Left ventricle myocardium inferior (tissue), 1 donor: ENCODE measurements at regions not wholly inside any gene's neighbourhood (a gene's known extent, or its start where the extent isn't known, plus 50 kb on each side); places are given as distances from the start of the nearest gene placed in this dataset.

ENCODE experiments used
- DNase-seq: peaks from one replicate; pipeline ENCODE4 v3.0.0-alpha.2; 2020
- H3K27ac ChIP-seq: fragments of 200-600 bp; replicated peaks from 2 replicates; pipeline ENCODE4 v1.8.0; 2021
- H3K27me3 ChIP-seq: fragments of 200-600 bp; 2 replicates; pipeline ENCODE4 v1.8.0; 2021; ENCODE audit warnings: low read depth
- H3K36me3 ChIP-seq: fragments of 200-600 bp; 2 replicates; pipeline ENCODE4 v1.8.0; 2021
- H3K4me1 ChIP-seq: fragments of 200-600 bp; 2 replicates; pipeline ENCODE4 v1.8.0; 2021
- H3K4me3 ChIP-seq: fragments of 200-600 bp; 2 replicates; pipeline ENCODE4 v1.8.0; 2021; ENCODE audit warnings: mild to moderate bottlenecking, moderate library complexity
- H3K9me3 ChIP-seq: fragments of 200-600 bp; replicated peaks from 2 replicates; pipeline ENCODE4 v1.8.0; 2021
- intact Hi-C: fragments of 100-400 bp; cut with micrococcal nuclease; formaldehyde crosslinking; loops from one replicate; pipeline ENCODE4 v1.11.0; 2022
- TF ChIP-seq, protein P1 (sequence below): fragments of 200-600 bp; IDR thresholded peaks from 2 replicates; pipeline ENCODE4 v1.8.0; 2021; ENCODE audit warnings: antibody characterized with exemption, mild to moderate bottlenecking, borderline replicate concordance
- donor health status: DM: no; HTN: yes; CAD: no; lungs with severe emphysema.

DNA sequence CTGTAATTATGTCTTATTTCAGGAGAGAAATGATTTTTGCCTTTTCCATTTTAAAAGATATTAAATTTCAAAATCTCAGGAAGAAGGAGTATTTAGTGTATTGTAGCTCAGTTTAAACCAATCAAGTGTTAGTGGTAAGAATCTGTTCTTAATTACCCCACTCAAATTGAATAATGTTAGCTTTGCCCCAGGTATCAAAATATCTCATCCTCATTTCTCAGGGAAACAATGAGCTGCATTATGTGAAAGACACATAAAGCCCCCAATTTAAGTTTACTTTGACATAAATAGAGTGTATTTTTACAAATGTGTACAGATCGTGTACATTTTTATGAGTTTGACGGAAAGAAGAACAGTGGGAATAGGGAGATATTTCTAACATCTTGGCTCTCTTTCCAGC, 317.4 kb upstream of the RARB start:
- H3K27ac ChIP-seq, result no peak overlapping the region
- no peaks in the 10 kb centered on the region for H3K36me3 ChIP-seq
- TF ChIP-seq, protein P1, sequence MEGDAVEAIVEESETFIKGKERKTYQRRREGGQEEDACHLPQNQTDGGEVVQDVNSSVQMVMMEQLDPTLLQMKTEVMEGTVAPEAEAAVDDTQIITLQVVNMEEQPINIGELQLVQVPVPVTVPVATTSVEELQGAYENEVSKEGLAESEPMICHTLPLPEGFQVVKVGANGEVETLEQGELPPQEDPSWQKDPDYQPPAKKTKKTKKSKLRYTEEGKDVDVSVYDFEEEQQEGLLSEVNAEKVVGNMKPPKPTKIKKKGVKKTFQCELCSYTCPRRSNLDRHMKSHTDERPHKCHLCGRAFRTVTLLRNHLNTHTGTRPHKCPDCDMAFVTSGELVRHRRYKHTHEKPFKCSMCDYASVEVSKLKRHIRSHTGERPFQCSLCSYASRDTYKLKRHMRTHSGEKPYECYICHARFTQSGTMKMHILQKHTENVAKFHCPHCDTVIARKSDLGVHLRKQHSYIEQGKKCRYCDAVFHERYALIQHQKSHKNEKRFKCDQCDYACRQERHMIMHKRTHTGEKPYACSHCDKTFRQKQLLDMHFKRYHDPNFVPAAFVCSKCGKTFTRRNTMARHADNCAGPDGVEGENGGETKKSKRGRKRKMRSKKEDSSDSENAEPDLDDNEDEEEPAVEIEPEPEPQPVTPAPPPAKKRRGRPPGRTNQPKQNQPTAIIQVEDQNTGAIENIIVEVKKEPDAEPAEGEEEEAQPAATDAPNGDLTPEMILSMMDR, result no peak
- no peaks in the 10 kb centered on the region for H3K27me3 ChIP-seq
- no peaks in the 10 kb centered on the region for H3K9me3 ChIP-seq
- H3K4me3 ChIP-seq, result no peak overlapping the region
- no peak for DNase-seq
- H3K4me1 ChIP-seq, result peaks cover 10% of the 10 kb centered on the region
- intact Hi-C loops, result no loop called here

DNA sequence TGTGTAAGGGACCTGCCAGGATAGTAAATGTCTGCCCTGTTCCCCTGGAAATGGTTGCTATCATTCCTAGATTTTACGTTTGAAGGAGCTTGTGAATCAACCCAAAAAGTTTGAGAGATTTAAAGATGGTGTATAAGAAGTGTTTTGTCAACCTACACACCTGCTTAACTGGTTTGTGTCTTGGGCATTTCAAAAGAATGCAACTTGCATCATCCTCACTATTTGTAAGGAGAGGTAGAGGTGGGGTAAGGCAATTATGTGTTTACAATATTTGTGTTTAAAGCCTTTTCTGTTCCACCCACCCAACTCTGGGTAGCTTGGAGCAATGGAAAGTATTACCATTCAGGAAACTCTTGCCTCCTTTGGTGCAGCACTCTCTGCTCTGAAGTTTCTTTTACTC, 314.2 kb upstream of the RARB start:
- no peak for DNase-seq
- intact Hi-C loops, result no loop called here
- H3K36me3 ChIP-seq, result no peaks in the 10 kb centered on the region
- H3K9me3 ChIP-seq, result no peaks in the 10 kb centered on the region
- H3K27ac ChIP-seq, result no peak overlapping the region
- peaks cover 10% of the 10 kb centered on the region for H3K4me1 ChIP-seq
- TF ChIP-seq, protein P1, result no peak
- no peaks in the 10 kb centered on the region for H3K27me3 ChIP-seq
- H3K4me3 ChIP-seq, result no peak overlapping the region

DNA sequence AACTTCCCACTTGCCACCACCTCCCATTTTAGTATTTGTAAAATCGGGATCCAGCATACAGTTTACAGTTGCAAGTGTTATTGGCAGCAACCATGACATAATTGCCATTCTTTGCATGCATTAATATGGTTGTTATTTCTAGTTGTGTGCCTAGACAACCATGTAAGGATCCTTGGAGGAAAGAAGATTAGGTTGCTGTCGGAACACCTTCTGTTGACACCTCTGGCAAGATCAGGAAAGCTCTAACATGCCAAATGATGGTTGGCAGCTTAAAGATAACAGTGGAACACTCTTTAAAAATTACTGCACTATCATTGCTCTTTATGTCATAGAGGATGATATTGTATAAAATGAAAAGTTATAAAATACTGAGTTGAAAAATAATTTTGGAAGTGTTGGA, 313.5 kb upstream of the RARB start:
- TF ChIP-seq, protein P1, result no peak
- Histone ChIP-seq H3K4me1 (peaks cover 10% of the 10 kb centered on the region), H3K27ac (no peak overlapping the region), H3K36me3 (no peaks in the 10 kb centered on the region), H3K9me3 (no peaks in the 10 kb centered on the region), H3K4me3 (no peak overlapping the region), H3K27me3 (no peaks in the 10 kb centered on the region)
- intact Hi-C loops, result no loop called here
- no peak for DNase-seq

DNA sequence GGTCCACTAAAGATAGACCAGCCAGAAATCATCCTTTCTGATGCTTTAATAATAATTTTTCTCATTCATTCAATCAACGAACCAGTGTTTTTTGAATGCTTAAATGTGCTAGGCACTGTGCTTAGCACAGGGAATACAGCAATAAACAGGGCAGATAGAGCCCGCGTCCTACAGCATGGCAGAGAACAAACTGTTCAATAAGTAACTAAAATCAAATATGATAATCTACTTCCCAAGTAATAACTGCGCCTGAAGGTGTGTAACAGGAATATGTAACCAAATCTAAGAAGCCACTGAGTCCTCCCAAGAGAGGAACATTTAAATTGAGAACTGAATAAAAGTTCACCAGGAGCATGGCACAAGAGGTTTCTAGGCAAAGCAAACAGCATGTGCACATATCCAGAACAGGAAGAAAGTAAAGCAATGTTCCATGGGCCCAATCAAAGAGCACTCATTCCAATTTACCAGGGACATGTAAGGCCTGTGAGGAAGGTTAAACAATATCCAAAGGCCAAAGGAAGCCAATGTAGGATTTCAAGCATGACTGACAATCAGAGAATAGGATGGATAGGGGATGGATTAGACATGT, 311.0 kb upstream of the RARB start:
- H3K27me3 ChIP-seq, result no peaks in the 10 kb centered on the region
- intact Hi-C loops, result no loop called here
- H3K36me3 ChIP-seq, result no peaks in the 10 kb centered on the region
- TF ChIP-seq, protein P1, result no peak
- no peak for DNase-seq
- no peak overlapping the region for H3K27ac ChIP-seq
- H3K9me3 ChIP-seq, result no peaks in the 10 kb centered on the region
- H3K4me1 ChIP-seq, result peaks cover 10% of the 10 kb centered on the region
- no peak overlapping the region for H3K4me3 ChIP-seq

DNA sequence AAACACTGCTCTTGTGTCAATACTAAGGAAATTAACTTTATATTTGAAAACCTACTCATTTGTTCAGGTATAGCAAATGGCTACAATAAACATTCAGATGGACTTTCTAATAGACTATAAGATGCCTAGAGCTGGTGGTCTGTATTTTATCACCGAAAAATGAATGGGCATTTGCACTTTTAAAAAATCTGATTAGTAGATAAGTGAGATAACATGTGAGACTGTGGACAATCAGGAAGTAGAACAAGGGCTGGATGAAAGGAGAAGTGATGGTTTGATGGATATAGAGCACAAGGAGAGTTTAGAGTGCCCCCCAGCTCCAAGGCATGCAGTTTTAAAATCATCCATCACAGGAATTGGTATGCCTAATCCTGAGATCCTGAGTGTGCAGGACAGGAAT, 308.4 kb upstream of the RARB start:
- no peak for DNase-seq
- peaks cover 3% of the 10 kb centered on the region for H3K4me1 ChIP-seq
- no peak overlapping the region for H3K4me3 ChIP-seq
- H3K27ac ChIP-seq, result no peak overlapping the region
- intact Hi-C loops, result no loop called here
- no peaks in the 10 kb centered on the region for H3K9me3 ChIP-seq
- no peaks in the 10 kb centered on the region for H3K27me3 ChIP-seq
- TF ChIP-seq, protein P1, result no peak
- H3K36me3 ChIP-seq, result no peaks in the 10 kb centered on the region

DNA sequence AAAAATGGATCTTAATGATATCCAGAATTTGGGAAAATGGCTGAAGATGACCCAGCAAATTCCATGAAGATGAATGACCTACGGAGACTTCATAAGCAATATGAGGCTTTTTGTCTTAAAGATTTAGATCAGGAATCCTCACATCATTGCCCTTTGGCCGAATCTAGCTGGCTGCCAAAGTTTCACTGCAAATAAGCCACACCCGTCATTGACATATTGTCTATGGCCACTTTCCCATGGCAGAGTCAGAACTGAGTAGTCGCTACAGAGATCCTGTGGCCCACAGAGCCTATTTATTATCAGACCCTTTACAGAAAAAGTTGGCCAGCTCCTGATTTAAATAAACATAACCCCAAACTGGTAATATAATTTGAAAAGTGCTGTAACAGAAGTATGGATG, 307.4 kb upstream of the RARB start:
- DNase-seq, result no peak
- no peaks in the 10 kb centered on the region for H3K4me1 ChIP-seq
- no peaks in the 10 kb centered on the region for H3K27me3 ChIP-seq
- H3K9me3 ChIP-seq, result no peaks in the 10 kb centered on the region
- intact Hi-C loops, result no loop called here
- H3K4me3 ChIP-seq, result no peak overlapping the region
- H3K27ac ChIP-seq, result peak overlapping the region; percentile 36
- TF ChIP-seq, protein P1, result no peak
- no peaks in the 10 kb centered on the region for H3K36me3 ChIP-seq
